ENCODE measurements at regions not wholly inside any gene's neighbourhood (a gene's known extent, or its start where the extent isn't known, plus 50 kb on each side); places are given as distances from the start of the nearest gene placed in this dataset.

GRCh38 chr12:114916124-114916523, 232.1 kb upstream of the TBX3 start:
- no peak for DNase-seq
- POLR2A ChIA-PET, result no interaction called here
- Mint-ChIP-seq H3K36me3 (no peaks in the 10 kb centered on the region), H3K27ac (no peak overlapping the region), H3K27me3 (peaks cover 0 to 3% of the 10 kb centered on the region in 2 donors), H3K9me3 (peaks cover 0 to 11% (median 5%) of the 10 kb centered on the region in 5 donors), H3K4me3 (no peak overlapping the region), H3K4me1 (no peaks in the 10 kb centered on the region)
- Histone ChIP-seq H3K27ac (ENCODE audit: low read depth, low read length) (no peak overlapping the region), H3K9me3 (ENCODE audit: low read length) (no peaks in the 10 kb centered on the region), H3K36me3 (ENCODE audit: insufficient read depth, low read length) (no peaks in the 10 kb centered on the region), H3K4me1 (ENCODE audit: insufficient read depth, low read length) (no peaks in the 10 kb centered on the region), H3K4me3 (ENCODE audit: low read length) (no peak overlapping the region), H3K27me3 (ENCODE audit: insufficient read depth, low read length, poor library complexity, severe bottlenecking) (no peaks in the 10 kb centered on the region)
- CTCF ChIA-PET, result interaction anchor here (0.6 kb wide), 1 partner anchor 18 kb away, joined by 3 read pairs; no protein-coding TSS in a partner anchor

- peaks cover 0 to 10% (median 7%) of the 10 kb centered on the region in 5 donors for H3K9me3 Mint-ChIP-seq
- H3K4me1 Mint-ChIP-seq, result no peaks in the 10 kb centered on the region
- POLR2A ChIA-PET, result no interaction called here
Observed at GRCh38 chr12:114913871-114914801, 230.2 kb upstream of the TBX3 start.

GRCh38 chr12:114912811-114913210, 228.8 kb upstream of the TBX3 start:
- CTCF ChIA-PET, result no interaction called here
- no peak overlapping the region for H3K4me3 Mint-ChIP-seq

More at GRCh38 chr12:114913871-114914801, 230.2 kb upstream of the TBX3 start:
- H3K36me3 Mint-ChIP-seq, result peaks cover 0 to 1% (median 0%) of the 10 kb centered on the region in 3 donors
- Histone ChIP-seq H3K9me3 (ENCODE audit: low read length) (no peaks in the 10 kb centered on the region), H3K36me3 (ENCODE audit: insufficient read depth, low read length) (no peaks in the 10 kb centered on the region), H3K27me3 (ENCODE audit: insufficient read depth, low read length, poor library complexity, severe bottlenecking) (no peaks in the 10 kb centered on the region), H3K4me1 (ENCODE audit: insufficient read depth, low read length) (no peaks in the 10 kb centered on the region), H3K27ac (ENCODE audit: low read depth, low read length) (no peak overlapping the region), H3K4me3 (ENCODE audit: low read length) (no peak overlapping the region)
- CTCF ChIA-PET, result no interaction called here
- no peak overlapping the region for H3K4me3 Mint-ChIP-seq
- H3K27me3 Mint-ChIP-seq, result peaks cover 0 to 4% of the 10 kb centered on the region in 2 donors
- H3K27ac Mint-ChIP-seq, result no peak overlapping the region
- DNase-seq, result no peak

GRCh38 chr12:114911196-114911595, 227.2 kb upstream of the TBX3 start:
- Mint-ChIP-seq H3K36me3 (peaks cover 0 to 1% (median 0%) of the 10 kb centered on the region in 3 donors), H3K27ac (no peak overlapping the region), H3K27me3 (peaks cover 0 to 2% of the 10 kb centered on the region in 2 donors), H3K9me3 (peaks cover 0 to 10% (median 7%) of the 10 kb centered on the region in 5 donors), H3K4me1 (no peaks in the 10 kb centered on the region), H3K4me3 (no peak overlapping the region)
- Histone ChIP-seq H3K27me3 (ENCODE audit: insufficient read depth, low read length, poor library complexity, severe bottlenecking) (no peaks in the 10 kb centered on the region), H3K4me1 (ENCODE audit: insufficient read depth, low read length) (no peaks in the 10 kb centered on the region), H3K9me3 (ENCODE audit: low read length) (no peaks in the 10 kb centered on the region), H3K36me3 (ENCODE audit: insufficient read depth, low read length) (no peaks in the 10 kb centered on the region), H3K4me3 (ENCODE audit: low read length) (no peak overlapping the region), H3K27ac (ENCODE audit: low read depth, low read length) (no peak overlapping the region)
- CTCF ChIA-PET, result no interaction called here
- POLR2A ChIA-PET, result no interaction called here
- DNase-seq, result no peak

More at GRCh38 chr12:114912811-114913210, 228.8 kb upstream of the TBX3 start:
- no peaks in the 10 kb centered on the region for H3K4me1 ChIP-seq (ENCODE audit: insufficient read depth, low read length)
- no peaks in the 10 kb centered on the region for H3K36me3 ChIP-seq (ENCODE audit: insufficient read depth, low read length)
- no peaks in the 10 kb centered on the region for H3K9me3 ChIP-seq (ENCODE audit: low read length)
- no peak overlapping the region for H3K27ac ChIP-seq (ENCODE audit: low read depth, low read length)
- H3K36me3 Mint-ChIP-seq, result peaks cover 0 to 1% (median 0%) of the 10 kb centered on the region in 3 donors
- H3K27me3 Mint-ChIP-seq, result peaks cover 0 to 4% of the 10 kb centered on the region in 2 donors
- no peaks in the 10 kb centered on the region for H3K27me3 ChIP-seq (ENCODE audit: insufficient read depth, low read length, poor library complexity, severe bottlenecking)
- H3K27ac Mint-ChIP-seq, result no peak overlapping the region
- H3K4me3 ChIP-seq (ENCODE audit: low read length), result no peak overlapping the region
- POLR2A ChIA-PET, result no interaction called here
- H3K9me3 Mint-ChIP-seq, result peaks cover 0 to 10% (median 7%) of the 10 kb centered on the region in 5 donors
- no peaks in the 10 kb centered on the region for H3K4me1 Mint-ChIP-seq
- DNase-seq, result no peak

GRCh38 chr12:114904254-114905003, 220.5 kb upstream of the TBX3 start:
- Histone ChIP-seq H3K27me3 (ENCODE audit: insufficient read depth, low read length, poor library complexity, severe bottlenecking) (no peaks in the 10 kb centered on the region), H3K4me3 (ENCODE audit: low read length) (no peak overlapping the region), H3K4me1 (ENCODE audit: insufficient read depth, low read length) (no peaks in the 10 kb centered on the region), H3K27ac (ENCODE audit: low read depth, low read length) (no peak overlapping the region), H3K36me3 (ENCODE audit: insufficient read depth, low read length) (no peaks in the 10 kb centered on the region), H3K9me3 (ENCODE audit: low read length) (no peaks in the 10 kb centered on the region)
- ChIA-PET CTCF (no interaction called here), POLR2A (no interaction called here)
- H3K27me3 Mint-ChIP-seq, result no peaks in the 10 kb centered on the region
- H3K4me3 Mint-ChIP-seq, result no peak overlapping the region
- no peak for DNase-seq
- H3K4me1 Mint-ChIP-seq, result no peaks in the 10 kb centered on the region
- no peaks in the 10 kb centered on the region for H3K36me3 Mint-ChIP-seq
- no peak overlapping the region for H3K27ac Mint-ChIP-seq
- peaks cover 0 to 6% (median 2%) of the 10 kb centered on the region in 5 donors for H3K9me3 Mint-ChIP-seq

- Mint-ChIP-seq H3K9me3 (peaks cover 0 to 8% (median 0%) of the 10 kb centered on the region in 5 donors), H3K27me3 (no peaks in the 10 kb centered on the region), H3K36me3 (no peaks in the 10 kb centered on the region), H3K27ac (no peak overlapping the region), H3K4me3 (no peak overlapping the region), H3K4me1 (no peaks in the 10 kb centered on the region)
- ChIA-PET CTCF (no interaction called here), POLR2A (no interaction called here)
- H3K4me1 ChIP-seq (ENCODE audit: insufficient read depth, low read length), result no peaks in the 10 kb centered on the region
- no peak overlapping the region for H3K27ac ChIP-seq (ENCODE audit: low read depth, low read length)
- H3K36me3 ChIP-seq (ENCODE audit: insufficient read depth, low read length), result no peaks in the 10 kb centered on the region
- no peak for DNase-seq
- no peaks in the 10 kb centered on the region for H3K27me3 ChIP-seq (ENCODE audit: insufficient read depth, low read length, poor library complexity, severe bottlenecking)
- H3K9me3 ChIP-seq (ENCODE audit: low read length), result no peaks in the 10 kb centered on the region
- H3K4me3 ChIP-seq (ENCODE audit: low read length), result no peak overlapping the region
Observed at GRCh38 chr12:114903083-114903691, 219.2 kb upstream of the TBX3 start.

GRCh38 chr12:114902665-114903064, 218.7 kb upstream of the TBX3 start:
- ChIA-PET CTCF (no interaction called here), POLR2A (no interaction called here)
- no peaks in the 10 kb centered on the region for H3K4me1 ChIP-seq (ENCODE audit: insufficient read depth, low read length)
- Mint-ChIP-seq H3K27ac (no peak overlapping the region), H3K4me3 (no peak overlapping the region), H3K4me1 (no peaks in the 10 kb centered on the region), H3K9me3 (peaks cover 0 to 8% (median 3%) of the 10 kb centered on the region in 5 donors), H3K27me3 (no peaks in the 10 kb centered on the region), H3K36me3 (no peaks in the 10 kb centered on the region)
- no peak overlapping the region for H3K27ac ChIP-seq (ENCODE audit: low read depth, low read length)
- no peaks in the 10 kb centered on the region for H3K9me3 ChIP-seq (ENCODE audit: low read length)
- no peaks in the 10 kb centered on the region for H3K27me3 ChIP-seq (ENCODE audit: insufficient read depth, low read length, poor library complexity, severe bottlenecking)
- no peak for DNase-seq
- no peaks in the 10 kb centered on the region for H3K36me3 ChIP-seq (ENCODE audit: insufficient read depth, low read length)
- H3K4me3 ChIP-seq (ENCODE audit: low read length), result no peak overlapping the region

- DNase-seq, result no peak
- Mint-ChIP-seq H3K4me3 (no peak overlapping the region), H3K36me3 (no peaks in the 10 kb centered on the region)
Observed at GRCh38 chr12:114901316-114901715, 217.3 kb upstream of the TBX3 start.

More at GRCh38 chr12:114901316-114901715, 217.3 kb upstream of the TBX3 start:
- H3K9me3 Mint-ChIP-seq, result peaks cover 0 to 8% (median 3%) of the 10 kb centered on the region in 5 donors
- no peaks in the 10 kb centered on the region for H3K9me3 ChIP-seq (ENCODE audit: low read length)
- H3K36me3 ChIP-seq (ENCODE audit: insufficient read depth, low read length), result no peaks in the 10 kb centered on the region
- no peaks in the 10 kb centered on the region for H3K27me3 Mint-ChIP-seq
- no peak overlapping the region for H3K4me3 ChIP-seq (ENCODE audit: low read length)
- ChIA-PET POLR2A (no interaction called here), CTCF (no interaction called here)
- H3K4me1 Mint-ChIP-seq, result no peaks in the 10 kb centered on the region
- no peak overlapping the region for H3K27ac ChIP-seq (ENCODE audit: low read depth, low read length)
- no peak overlapping the region for H3K27ac Mint-ChIP-seq
- no peaks in the 10 kb centered on the region for H3K4me1 ChIP-seq (ENCODE audit: insufficient read depth, low read length)
- no peaks in the 10 kb centered on the region for H3K27me3 ChIP-seq (ENCODE audit: insufficient read depth, low read length, poor library complexity, severe bottlenecking)

Data from CD8-positive, alpha-beta memory T cell (primary cell).